Fibroblast of lung (primary cell): ENCODE measurements at regions not wholly inside any gene's neighbourhood (a gene's known extent, or its start where the extent isn't known, plus 50 kb on each side); places are given as distances from the start of the nearest gene placed in this dataset.

Experiments used
- CTCF ChIP-seq, 2 donors: IDR thresholded peaks in 1 of 2; conservative IDR thresholded peaks in 1 of 2; 1 replicate in 1 of 2; 2 replicates in 1 of 2; pipeline ENCODE4 v1.5.1; 2011 to 2012; ENCODE audit warnings: low read length in 2 of 2, control low read depth in 1 of 2, inconsistent platforms in 1 of 2, low read depth in 1 of 2, mild to moderate bottlenecking in 1 of 2
- EZH2 ChIP-seq: IDR thresholded peaks from 2 replicates; pipeline ENCODE4 v1.5.1; 2012; ENCODE audit warnings: low read length, control low read depth, mild to moderate bottlenecking; ENCODE audit errors: missing control alignments

- TF ChIP-seq CTCF (conservative IDR thresholded peaks at IDR 0.05 in 1 of 2, IDR thresholded peaks at IDR 0.05 in 1 of 2; ENCODE audit: low read depth in 1 of 2, low read length in 2 of 2) (no peak), EZH2 (no peak)
These were observed 742.9 kb downstream of the DHX35 start for GRCh38 chr20:39705032-39705431.
